Lower lobe of right lung (tissue), 2 donors: ENCODE measurements at regions not wholly inside any gene's neighbourhood (a gene's known extent, or its start where the extent isn't known, plus 50 kb on each side); places are given as distances from the start of the nearest gene placed in this dataset.

Source experiments
- ATAC-seq, 2 donors: fragments of 200-7000 bp; cut with Tn5 transposase; one replicate each; pipeline ENCODE4 v1.9.1; 2020 to 2022; ENCODE audit warnings: mild to moderate bottlenecking in 2 of 2, moderate library complexity in 2 of 2
- DNase-seq: peaks from one replicate; pipeline ENCODE4 v3.0.0-alpha.2; 2020
- H3K27ac ChIP-seq: fragments of 200-600 bp; one replicate; pipeline ENCODE4 v1.8.0; 2022
- H3K27me3 ChIP-seq: fragments of 200-600 bp; one replicate; pipeline ENCODE4 v1.8.0; 2022; ENCODE audit warnings: low read depth
- H3K36me3 ChIP-seq: fragments of 200-600 bp; one replicate; pipeline ENCODE4 v1.8.0; 2022; ENCODE audit warnings: mild to moderate bottlenecking
- H3K4me1 ChIP-seq: fragments of 200-600 bp; one replicate; pipeline ENCODE4 v1.8.0; 2022
- H3K4me3 ChIP-seq: fragments of 200-600 bp; one replicate; pipeline ENCODE4 v1.8.0; 2022; ENCODE audit warnings: mild to moderate bottlenecking
- H3K9me3 ChIP-seq: fragments of 200-600 bp; one replicate; pipeline ENCODE4 v1.8.0; 2022
- intact Hi-C: fragments of 100-400 bp; cut with DNase I; formaldehyde crosslinking; loops from one replicate; pipeline ENCODE4 v1.11.0; 2022
- TF ChIP-seq, protein P1 (sequence below): fragments of 200-600 bp; IDR thresholded peaks from one replicate; pipeline ENCODE4 v1.8.0; 2022; ENCODE audit warnings: antibody characterized with exemption, mild to moderate bottlenecking
- donor health status: DM: no; HTN: yes; CAD: no; lungs with severe emphysema.

GRCh38 chr4:85168234-85168834 lies 201.8 kb upstream of the WDFY3 start:
- Histone ChIP-seq H3K4me3 (no peak overlapping the region), H3K4me1 (no peaks in the 10 kb centered on the region), H3K27me3 (no peaks in the 10 kb centered on the region), H3K36me3 (no peaks in the 10 kb centered on the region), H3K27ac (no peak overlapping the region), H3K9me3 (no peaks in the 10 kb centered on the region)
- intact Hi-C loops = no loop called here
- TF ChIP-seq, protein P1, sequence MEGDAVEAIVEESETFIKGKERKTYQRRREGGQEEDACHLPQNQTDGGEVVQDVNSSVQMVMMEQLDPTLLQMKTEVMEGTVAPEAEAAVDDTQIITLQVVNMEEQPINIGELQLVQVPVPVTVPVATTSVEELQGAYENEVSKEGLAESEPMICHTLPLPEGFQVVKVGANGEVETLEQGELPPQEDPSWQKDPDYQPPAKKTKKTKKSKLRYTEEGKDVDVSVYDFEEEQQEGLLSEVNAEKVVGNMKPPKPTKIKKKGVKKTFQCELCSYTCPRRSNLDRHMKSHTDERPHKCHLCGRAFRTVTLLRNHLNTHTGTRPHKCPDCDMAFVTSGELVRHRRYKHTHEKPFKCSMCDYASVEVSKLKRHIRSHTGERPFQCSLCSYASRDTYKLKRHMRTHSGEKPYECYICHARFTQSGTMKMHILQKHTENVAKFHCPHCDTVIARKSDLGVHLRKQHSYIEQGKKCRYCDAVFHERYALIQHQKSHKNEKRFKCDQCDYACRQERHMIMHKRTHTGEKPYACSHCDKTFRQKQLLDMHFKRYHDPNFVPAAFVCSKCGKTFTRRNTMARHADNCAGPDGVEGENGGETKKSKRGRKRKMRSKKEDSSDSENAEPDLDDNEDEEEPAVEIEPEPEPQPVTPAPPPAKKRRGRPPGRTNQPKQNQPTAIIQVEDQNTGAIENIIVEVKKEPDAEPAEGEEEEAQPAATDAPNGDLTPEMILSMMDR = no peak
- no peak for ATAC-seq
- DNase-seq = no peak

DNA sequence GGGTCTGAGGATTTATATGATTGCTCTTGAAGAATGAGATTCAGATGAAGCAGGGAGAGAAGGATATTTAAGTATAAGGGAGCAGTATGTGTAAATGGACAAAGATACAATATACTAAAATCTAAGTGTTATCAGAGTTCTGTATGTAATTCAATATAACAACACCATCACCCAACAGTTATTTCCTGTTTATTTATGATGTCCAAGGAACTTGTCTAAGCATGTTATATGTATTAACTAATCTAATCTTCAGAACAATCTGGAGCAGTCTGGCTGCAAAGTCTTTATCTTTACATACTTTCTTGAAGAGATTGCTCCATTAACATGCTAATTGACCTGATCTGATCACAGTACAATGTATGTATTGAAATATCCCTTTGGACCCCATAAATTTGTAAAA lies 203.8 kb upstream of the WDFY3 start:
- Histone ChIP-seq H3K9me3 (no peaks in the 10 kb centered on the region), H3K27me3 (no peaks in the 10 kb centered on the region), H3K4me3 (no peak overlapping the region), H3K27ac (no peak overlapping the region), H3K4me1 (no peaks in the 10 kb centered on the region), H3K36me3 (no peaks in the 10 kb centered on the region)
- TF ChIP-seq, protein P1 = no peak
- ATAC-seq (no peak), DNase-seq (no peak)
- intact Hi-C loops = no loop called here

DNA sequence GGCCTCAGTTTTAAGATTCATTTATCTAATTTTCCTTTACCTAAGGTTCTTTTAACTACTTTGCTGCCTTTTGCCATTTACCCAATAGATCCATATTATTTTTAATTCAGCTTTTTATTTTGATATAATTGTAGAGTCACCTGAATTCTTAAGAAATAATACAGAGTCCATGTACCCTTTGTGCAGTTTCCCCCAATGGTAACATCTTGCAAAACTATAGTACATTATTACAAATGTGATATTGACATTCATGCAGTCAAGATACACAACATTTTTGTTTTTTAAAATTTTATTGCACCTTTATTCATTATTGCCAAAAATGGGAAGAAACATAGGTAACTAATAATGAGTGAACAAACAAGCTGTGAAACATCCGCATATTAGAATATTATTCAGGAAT lies 208.7 kb upstream of the WDFY3 start:
- H3K4me1 ChIP-seq = no peaks in the 10 kb centered on the region
- ATAC-seq (no peak), DNase-seq (no peak)
- H3K27me3 ChIP-seq = no peaks in the 10 kb centered on the region
- H3K4me3 ChIP-seq = no peak overlapping the region
- H3K36me3 ChIP-seq = no peaks in the 10 kb centered on the region
- TF ChIP-seq, protein P1 = no peak
- no peaks in the 10 kb centered on the region for H3K9me3 ChIP-seq
- intact Hi-C loops = no loop called here
- no peak overlapping the region for H3K27ac ChIP-seq

GRCh38 chr4:85177092-85177491 lies 210.6 kb upstream of the WDFY3 start:
- no peak for DNase-seq
- Histone ChIP-seq H3K9me3 (no peaks in the 10 kb centered on the region), H3K4me3 (no peak overlapping the region), H3K36me3 (no peaks in the 10 kb centered on the region), H3K27me3 (no peaks in the 10 kb centered on the region), H3K27ac (no peak overlapping the region), H3K4me1 (no peaks in the 10 kb centered on the region)
- TF ChIP-seq, protein P1 = no peak
- ATAC-seq = no peak
- intact Hi-C loops = no loop called here

DNA sequence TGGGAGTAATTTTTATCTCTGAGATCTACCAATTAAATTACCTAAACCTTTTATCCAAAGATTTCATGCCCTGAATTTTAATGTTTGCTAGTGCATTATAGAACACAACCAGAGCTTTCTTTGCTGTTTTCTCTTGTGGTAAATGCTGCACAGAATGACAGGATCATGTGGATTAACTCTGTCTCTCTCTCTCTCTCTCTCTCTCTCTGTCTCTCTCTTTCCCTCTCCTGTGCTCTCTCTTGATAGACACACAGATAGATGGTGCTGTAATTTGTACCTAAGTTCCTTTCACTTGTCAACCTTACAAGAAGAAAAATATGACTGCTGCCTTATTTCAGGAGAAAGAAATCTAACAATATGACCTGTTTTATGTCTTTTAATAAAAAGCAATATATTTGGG lies 211.2 kb upstream of the WDFY3 start:
- ATAC-seq (no peak), DNase-seq (no peak)
- Histone ChIP-seq H3K4me3 (no peak overlapping the region), H3K9me3 (no peaks in the 10 kb centered on the region), H3K27ac (no peak overlapping the region), H3K36me3 (no peaks in the 10 kb centered on the region), H3K27me3 (no peaks in the 10 kb centered on the region), H3K4me1 (no peaks in the 10 kb centered on the region)
- TF ChIP-seq, protein P1 = no peak
- intact Hi-C loops = no loop called here

GRCh38 chr4:85180533-85180932 lies 214.0 kb upstream of the WDFY3 start:
- no peaks in the 10 kb centered on the region for H3K27me3 ChIP-seq
- H3K9me3 ChIP-seq = no peaks in the 10 kb centered on the region
- no peak overlapping the region for H3K27ac ChIP-seq
- H3K36me3 ChIP-seq = no peaks in the 10 kb centered on the region
- intact Hi-C loops = no loop called here
- no peaks in the 10 kb centered on the region for H3K4me1 ChIP-seq
- TF ChIP-seq, protein P1 = no peak
- ATAC-seq = no peak
- no peak overlapping the region for H3K4me3 ChIP-seq
- no peak for DNase-seq
